GM23248 (cell line): ENCODE measurements at regions not wholly inside any gene's neighbourhood (a gene's known extent, or its start where the extent isn't known, plus 50 kb on each side); places are given as distances from the start of the nearest gene placed in this dataset.
A peak's percentile ranks its signal among the peaks of the same experiment; 100 is the strongest.

Source experiments
- DNase-seq: peaks from one replicate; pipeline ENCODE4 v3.0.0-alpha.2; 2015
- H2AFZ ChIP-seq: fragments of 200-600 bp; sonication (generic); 2 replicates; pipeline ENCODE4 v1.6.1; 2016; ENCODE audit warnings: antibody characterized with exemption
- H3F3A ChIP-seq: fragments of 200-600 bp; sonication (generic); 2 replicates; pipeline ENCODE4 v1.6.1; 2016; ENCODE audit warnings: mild to moderate bottlenecking, antibody characterized with exemption, mixed run types; ENCODE audit not compliant: insufficient read depth
- H3K27ac ChIP-seq: fragments of 200-600 bp; sonication (generic); 2 replicates; pipeline ENCODE4 v1.5.1; 2016; ENCODE audit warnings: mild to moderate bottlenecking
- H3K27me3 ChIP-seq: fragments of 200-600 bp; sonication (generic); replicated peaks from 2 replicates; pipeline ENCODE4 v1.6.1; 2016; ENCODE audit warnings: mild to moderate bottlenecking; ENCODE audit not compliant: insufficient read depth
- H3K36me3 ChIP-seq: fragments of 200-600 bp; sonication (generic); 2 replicates; pipeline ENCODE4 v1.6.1; 2016; ENCODE audit warnings: low read depth, mild to moderate bottlenecking
- H3K4me1 ChIP-seq: fragments of 200-600 bp; sonication (generic); 2 replicates; pipeline ENCODE4 v1.6.1; 2016; ENCODE audit warnings: mild to moderate bottlenecking; ENCODE audit not compliant: insufficient read depth
- H3K4me2 ChIP-seq: fragments of 200-600 bp; sonication (generic); one replicate; pipeline ENCODE4 v1.6.1; 2016; ENCODE audit warnings: mild to moderate bottlenecking; ENCODE audit not compliant: unreplicated experiment
- H3K4me3 ChIP-seq: fragments of 200-600 bp; sonication (generic); 2 replicates; pipeline ENCODE4 v1.5.1; 2016; ENCODE audit warnings: mild to moderate bottlenecking
- H3K79me2 ChIP-seq: fragments of 200-600 bp; sonication (generic); 2 replicates; pipeline ENCODE4 v1.6.1; 2016; ENCODE audit warnings: mild to moderate bottlenecking; ENCODE audit not compliant: insufficient read depth
- H3K9ac ChIP-seq: fragments of 200-600 bp; sonication (generic); 2 replicates; pipeline ENCODE4 v1.6.1; 2016; ENCODE audit warnings: mild to moderate bottlenecking
- H3K9me2 ChIP-seq: fragments of 200-600 bp; sonication (generic); 2 replicates; pipeline ENCODE4 v1.6.1; 2016; ENCODE audit warnings: mixed run types, mild to moderate bottlenecking, moderate library complexity; ENCODE audit not compliant: insufficient read depth
- H3K9me3 ChIP-seq: fragments of 200-600 bp; sonication (generic); one replicate; pipeline ENCODE4 v1.6.1; 2017; ENCODE audit warnings: low read depth
- H4K20me1 ChIP-seq: fragments of 200-600 bp; sonication (generic); 2 replicates; pipeline ENCODE4 v1.6.0; 2016; ENCODE audit not compliant: insufficient read depth
- EZH2 ChIP-seq: fragments of 200-600 bp; sonication (generic); IDR thresholded peaks from 2 replicates; pipeline ENCODE4 v1.6.1; 2018; ENCODE audit warnings: antibody characterized with exemption, mild to moderate bottlenecking; ENCODE audit not compliant: insufficient read depth, poor library complexity, severe bottlenecking
- EZH2phosphoT487 ChIP-seq: fragments of 200-600 bp; sonication (generic); IDR thresholded peaks from 2 replicates; pipeline ENCODE4 v1.6.1; 2018; ENCODE audit warnings: antibody characterized with exemption, moderate library complexity, mild to moderate bottlenecking, low read depth; ENCODE audit not compliant: insufficient read depth
- WGBS, 2 experiments: methylation state at CpG; one replicate each; pipeline ENCODE4 v1.1.6; 2015 to 2017; ENCODE audit warnings: low lambda C conversion rate in 2 of 2, low coverage in 1 of 2; ENCODE audit errors: missing lambda C conversion rate in 2 of 2; 5-methylcytosine and 5-hydroxymethylcytosine counted together
- in situ Hi-C: fragments of 300-500 bp; cut with MboI; formaldehyde crosslinking; loops from 2 replicates; pipeline ENCODE4 v1.15.0; 2020

DNA sequence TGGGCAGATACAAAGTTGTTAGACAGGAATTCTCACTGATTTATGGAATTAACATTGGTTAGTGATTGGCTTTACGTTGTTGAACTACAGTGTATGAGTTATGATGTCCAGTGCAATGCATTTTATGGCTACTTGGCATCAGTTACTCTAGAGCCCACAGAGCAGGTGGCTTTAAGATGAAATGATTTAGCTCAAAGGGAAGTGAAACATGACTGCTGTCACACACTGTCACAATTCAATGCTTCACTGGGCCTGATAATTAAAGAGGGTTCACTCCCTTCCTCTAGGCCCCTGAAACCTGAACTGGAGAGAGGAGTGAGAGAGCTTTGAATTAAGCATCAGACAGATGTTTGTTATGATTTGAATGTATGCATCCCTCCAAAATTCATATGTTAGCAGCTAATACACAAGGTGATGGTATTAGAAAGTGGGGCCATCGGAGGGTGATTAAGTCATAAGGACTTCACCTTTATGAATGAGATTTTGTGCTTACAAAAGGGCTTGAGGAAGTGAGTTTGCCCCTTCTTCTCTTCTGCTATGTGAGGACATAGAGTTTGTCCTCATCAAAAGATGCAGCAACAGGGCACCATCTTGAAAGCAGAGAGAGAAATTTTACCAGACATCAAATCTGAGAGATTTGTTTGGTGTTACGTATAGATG is 175.8 kb upstream of the GRIN2B start:
- Histone ChIP-seq H3K79me2 (no peaks in the 10 kb centered on the region), H3K4me2 (no peak overlapping the region), H3K9me3 (no peaks in the 10 kb centered on the region), H3K36me3 (no peaks in the 10 kb centered on the region), H2AFZ (no peak overlapping the region), H4K20me1 (no peaks in the 10 kb centered on the region), H3K4me3 (no peak overlapping the region), H3K27ac (no peak overlapping the region), H3K9me2 (no peaks in the 10 kb centered on the region), H3K27me3 (no peaks in the 10 kb centered on the region), H3K4me1 (no peaks in the 10 kb centered on the region), H3F3A (no peaks in the 10 kb centered on the region), H3K9ac (no peak overlapping the region)
- 52% methylated on average over 3 of the region's 3 CpGs for WGBS, 2 experiments
- in situ Hi-C loops: no loop called here
- no peak for TF ChIP-seq EZH2
- TF ChIP-seq EZH2phosphoT487: no peak
- DNase-seq: no peak

DNA sequence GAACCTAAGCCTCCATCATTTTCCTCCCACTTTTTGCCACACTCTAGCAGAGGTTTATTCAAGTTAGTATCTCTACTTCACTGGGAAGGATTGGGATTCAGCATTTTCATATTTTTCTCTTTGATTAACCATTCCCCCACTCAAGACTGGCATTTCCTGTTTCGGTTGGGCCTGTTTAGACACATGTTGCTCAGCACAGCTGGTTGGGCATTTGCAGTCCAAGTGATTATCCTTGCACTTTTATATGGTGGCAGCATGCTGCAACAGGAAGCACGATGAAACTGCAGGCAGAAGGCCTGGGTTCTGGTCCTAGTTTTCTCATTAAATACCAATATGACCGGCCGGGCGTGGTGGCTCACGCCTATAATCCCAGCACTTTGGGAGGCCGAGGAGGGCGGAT is 182.9 kb upstream of the GRIN2B start:
- Histone ChIP-seq H4K20me1 (no peaks in the 10 kb centered on the region), H3K27ac (no peak overlapping the region), H3K27me3 (no peaks in the 10 kb centered on the region), H3K9ac (no peak overlapping the region), H3K79me2 (no peaks in the 10 kb centered on the region), H3K4me3 (no peak overlapping the region), H3K36me3 (no peaks in the 10 kb centered on the region), H3F3A (no peaks in the 10 kb centered on the region), H3K9me3 (no peaks in the 10 kb centered on the region), H3K9me2 (no peaks in the 10 kb centered on the region), H2AFZ (no peak overlapping the region), H3K4me1 (no peaks in the 10 kb centered on the region), H3K4me2 (no peak overlapping the region)
- DNase-seq: no peak
- WGBS, 2 experiments: 66 to 70% methylated on average over 8 of the region's 8 CpGs
- in situ Hi-C loops: loop anchor here (10.0 kb wide), 2 partner anchors 299 to 889 kb away; no protein-coding TSS in a partner anchor
- TF ChIP-seq EZH2: no peak
- no peak for TF ChIP-seq EZH2phosphoT487

GRCh38 chr12:14167005-14167628 is 185.7 kb upstream of the GRIN2B start:
- peak; percentile 60 for DNase-seq
- TF ChIP-seq EZH2phosphoT487 (no peak), EZH2 (no peak)
- no peak overlapping the region for H3K4me3 ChIP-seq
- H3K27ac ChIP-seq: no peak overlapping the region
- no peaks in the 10 kb centered on the region for H3K79me2 ChIP-seq
- no peaks in the 10 kb centered on the region for H3K9me3 ChIP-seq
- no peaks in the 10 kb centered on the region for H3K4me1 ChIP-seq
- H3K27me3 ChIP-seq: no peaks in the 10 kb centered on the region
- no peaks in the 10 kb centered on the region for H3K36me3 ChIP-seq
- no peak overlapping the region for H3K4me2 ChIP-seq
- H4K20me1 ChIP-seq: no peaks in the 10 kb centered on the region
- no peaks in the 10 kb centered on the region for H3F3A ChIP-seq
- H2AFZ ChIP-seq: no peak overlapping the region
- no peak overlapping the region for H3K9ac ChIP-seq
- in situ Hi-C loops: loop anchor here (10.0 kb wide), 2 partner anchors 302 to 892 kb away; no protein-coding TSS in a partner anchor
- H3K9me2 ChIP-seq: no peaks in the 10 kb centered on the region
- 0 to 1% methylated on average over 4 of the region's 4 CpGs for WGBS, 2 experiments

- in situ Hi-C loops: loop anchor here (10.0 kb wide), 2 partner anchors 304 to 894 kb away; no protein-coding TSS in a partner anchor
- H3K4me3 ChIP-seq: no peak overlapping the region
- no peak overlapping the region for H2AFZ ChIP-seq
- no peaks in the 10 kb centered on the region for H3F3A ChIP-seq
- TF ChIP-seq EZH2phosphoT487: no peak
- no peaks in the 10 kb centered on the region for H3K9me3 ChIP-seq
- no peak for DNase-seq
- H4K20me1 ChIP-seq: no peaks in the 10 kb centered on the region
- H3K36me3 ChIP-seq: no peaks in the 10 kb centered on the region
- H3K9ac ChIP-seq: no peak overlapping the region
- no peaks in the 10 kb centered on the region for H3K79me2 ChIP-seq
- no peak overlapping the region for H3K4me2 ChIP-seq
- no peaks in the 10 kb centered on the region for H3K27me3 ChIP-seq
- no peaks in the 10 kb centered on the region for H3K4me1 ChIP-seq
- no peak overlapping the region for H3K27ac ChIP-seq
- WGBS, 2 experiments: 3% methylated on average over 3 of the region's 3 CpGs
- H3K9me2 ChIP-seq: no peaks in the 10 kb centered on the region
Observed at GRCh38 chr12:14169281-14169680, 187.9 kb upstream of the GRIN2B start.
